T-helper 17 cell (primary cell): ENCODE measurements at regions not wholly inside any gene's neighbourhood (a gene's known extent, or its start where the extent isn't known, plus 50 kb on each side); places are given as distances from the start of the nearest gene placed in this dataset.
"Not testable (repeated sequence)": the region's sequence is repeated elsewhere in the genome, so short reads cannot be mapped to it uniquely, and the experiment has no call there.

ENCODE experiments used
- ATAC-seq: fragments of 150-1000 bp; cut with Tn5 transposase; 2 replicates; pipeline ENCODE4 v1.10.0; 2021; ENCODE audit warnings: mild to moderate bottlenecking, moderate library complexity
- DNase-seq, 3 donors: peaks; one replicate each; pipeline versions ENCODE4 v3.0.0 to v3.0.0-alpha.2; 2020 to 2021
- H3K9me3 ChIP-seq: one replicate; pipeline ENCODE4 v1.7.0; 2013; ENCODE audit warnings: low read length, mild to moderate bottlenecking; ENCODE audit not compliant: control insufficient read depth, poor library complexity, severe bottlenecking
- H3K27ac Mint-ChIP-seq: one replicate; pipeline ENCODE4 v1.8.0; 2022; ENCODE audit warnings: mild to moderate bottlenecking, moderate library complexity, mixed read lengths
- H3K27me3 Mint-ChIP-seq: one replicate; pipeline ENCODE4 v1.8.0; 2022; ENCODE audit warnings: mixed read lengths
- H3K36me3 Mint-ChIP-seq: one replicate; pipeline ENCODE4 v1.8.0; 2022; ENCODE audit warnings: low read depth, mixed read lengths
- H3K4me1 Mint-ChIP-seq: one replicate; pipeline ENCODE4 v1.8.0; 2022; ENCODE audit warnings: mild to moderate bottlenecking, mixed read lengths
- H3K4me3 Mint-ChIP-seq: one replicate; pipeline ENCODE4 v1.8.0; 2022; ENCODE audit warnings: mild to moderate bottlenecking, moderate library complexity, mixed read lengths

DNA sequence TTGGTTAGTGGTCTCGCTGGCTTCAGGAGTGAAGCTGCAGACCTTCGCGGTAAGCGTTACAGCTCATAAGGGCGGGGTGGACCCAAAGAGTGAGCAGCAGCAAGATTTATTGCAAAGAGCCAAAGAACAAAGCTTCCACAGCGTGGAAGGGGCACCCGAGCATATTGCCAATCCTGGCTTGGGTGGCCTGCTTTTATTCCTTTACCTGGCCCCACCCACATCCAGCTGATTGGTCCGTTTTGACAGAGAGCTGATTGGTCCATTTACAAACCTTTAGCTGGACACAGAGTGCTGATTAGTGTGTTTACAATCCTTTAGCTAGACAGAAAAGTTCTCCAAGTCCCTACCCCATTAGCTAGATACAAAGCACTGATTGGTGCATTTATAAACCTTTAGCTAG, 69.0 kb upstream of the TOPAZ1 start:
- H3K4me1 Mint-ChIP-seq, H3K36me3 Mint-ChIP-seq, DNase-seq, H3K4me3 Mint-ChIP-seq, ATAC-seq, H3K27ac Mint-ChIP-seq, H3K9me3 ChIP-seq: not testable (repeated sequence)
- H3K27me3 Mint-ChIP-seq: peaks cover 40% of the 10 kb centered on the region

DNA sequence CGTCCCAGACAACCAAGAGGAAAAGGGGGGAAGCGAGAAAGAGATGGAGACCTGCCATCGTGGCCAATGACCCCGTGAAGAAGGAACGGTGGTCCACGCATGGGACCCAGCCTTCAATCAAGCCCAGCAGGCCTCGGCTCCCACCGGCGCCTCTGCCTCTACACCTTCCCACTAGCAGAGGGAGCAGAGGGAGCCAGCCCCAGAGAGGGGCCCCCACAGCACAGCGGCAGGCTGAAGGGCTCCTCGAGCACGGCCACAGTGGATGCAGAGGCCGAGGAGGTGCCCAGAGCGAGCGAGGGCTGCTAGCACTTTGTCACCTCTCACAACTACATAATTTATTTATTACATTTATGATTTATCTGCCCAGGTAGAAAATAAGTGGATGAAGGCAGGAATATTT, 68.4 kb upstream of the TOPAZ1 start:
- H3K27ac Mint-ChIP-seq: no peak overlapping the region
- ATAC-seq (no peak), DNase-seq (no peak)
- no peaks in the 10 kb centered on the region for H3K9me3 ChIP-seq
- no peak overlapping the region for H3K4me3 Mint-ChIP-seq
- H3K27me3 Mint-ChIP-seq: peaks cover 46% of the 10 kb centered on the region
- H3K4me1 Mint-ChIP-seq: no peaks in the 10 kb centered on the region
- H3K36me3 Mint-ChIP-seq: no peaks in the 10 kb centered on the region

DNA sequence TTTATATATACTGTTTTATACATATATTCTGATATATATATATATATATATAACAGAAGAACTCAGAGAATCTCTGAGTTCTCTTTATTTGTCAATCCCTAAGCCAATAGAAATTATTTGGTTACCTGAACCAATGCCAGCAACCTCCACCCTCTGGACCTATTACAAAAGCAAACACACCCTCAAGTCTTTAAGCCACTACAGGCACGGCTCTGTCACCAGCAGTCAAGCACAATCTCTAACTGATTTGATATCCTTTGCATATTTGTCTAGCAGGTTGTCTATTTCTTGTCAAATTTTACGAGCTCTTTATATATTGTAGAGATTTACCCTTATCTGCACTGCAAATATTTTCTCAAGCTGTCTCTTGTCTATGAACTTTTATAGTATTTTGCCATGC, 66.6 kb upstream of the TOPAZ1 start:
- H3K27ac Mint-ChIP-seq: no peak overlapping the region
- no peak for ATAC-seq

DNA sequence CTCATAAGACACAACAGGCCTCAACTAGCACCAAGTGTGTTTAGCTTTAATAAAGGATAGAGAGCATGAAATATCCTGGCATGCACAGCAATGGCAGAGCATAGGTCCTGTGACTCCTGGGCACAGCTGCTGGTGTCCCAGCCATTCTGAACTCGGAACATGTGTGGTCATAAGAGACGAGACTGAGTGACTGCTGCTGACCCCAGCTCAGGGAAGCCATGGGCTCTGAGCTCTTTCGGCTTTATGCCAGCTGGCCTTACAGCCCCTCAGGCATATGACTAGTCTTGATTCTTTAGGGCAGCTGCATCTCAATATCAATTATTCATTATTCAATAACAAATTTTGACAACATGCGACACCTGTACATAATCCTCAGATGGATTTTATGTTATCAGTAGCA, 62.4 kb upstream of the TOPAZ1 start:
- Mint-ChIP-seq H3K4me3 (no peak overlapping the region), H3K4me1 (no peaks in the 10 kb centered on the region), H3K27me3 (peaks cover 59% of the 10 kb centered on the region), H3K27ac (no peak overlapping the region), H3K36me3 (peaks cover 2% of the 10 kb centered on the region)
- no peak for DNase-seq
- ATAC-seq: no peak
- H3K9me3 ChIP-seq: no peaks in the 10 kb centered on the region

More for the DNA sequence above, 66.6 kb upstream of the TOPAZ1 start:
- Mint-ChIP-seq H3K4me3 (no peak overlapping the region), H3K4me1 (no peaks in the 10 kb centered on the region), H3K27me3 (peaks cover 47% of the 10 kb centered on the region), H3K36me3 (no peaks in the 10 kb centered on the region)
- no peak for DNase-seq
- no peaks in the 10 kb centered on the region for H3K9me3 ChIP-seq

DNA sequence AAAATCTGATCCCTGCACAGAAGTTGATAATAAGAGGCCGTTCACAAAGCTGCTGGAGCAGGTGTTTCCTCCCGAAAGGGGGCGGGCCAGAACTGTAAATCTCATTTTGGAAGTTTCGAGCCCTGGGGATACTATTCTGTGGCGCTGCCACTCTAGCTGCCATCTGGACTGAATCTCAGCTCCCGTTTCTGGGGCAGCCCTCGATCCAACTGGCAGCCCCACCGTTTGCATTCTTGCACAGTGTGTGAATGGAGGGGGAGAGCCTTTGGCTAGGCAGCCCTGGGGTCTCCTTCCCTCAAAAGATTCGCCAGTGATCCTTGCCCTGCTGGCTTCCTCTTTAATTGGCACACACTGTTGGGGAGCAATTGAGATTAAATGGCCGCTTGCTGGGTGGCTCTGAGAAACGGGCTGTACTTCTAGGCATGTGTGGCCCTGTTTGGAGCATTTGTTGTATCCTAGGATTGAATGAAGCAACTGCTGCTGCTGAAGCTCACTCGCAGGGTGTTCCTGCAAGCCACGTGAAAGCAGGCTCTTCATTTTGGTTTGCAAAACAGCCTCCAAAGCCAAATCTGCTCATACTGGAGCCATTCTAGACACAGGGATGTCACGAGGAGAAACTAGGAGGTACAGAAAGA, 57.2 kb upstream of the TOPAZ1 start:
- H3K27ac Mint-ChIP-seq: no peak overlapping the region
- no peaks in the 10 kb centered on the region for H3K9me3 ChIP-seq
- ATAC-seq: no peak
- no peak overlapping the region for H3K4me3 Mint-ChIP-seq
- no peaks in the 10 kb centered on the region for H3K4me1 Mint-ChIP-seq
- DNase-seq: no peak
- peaks cover 73% of the 10 kb centered on the region for H3K27me3 Mint-ChIP-seq
- H3K36me3 Mint-ChIP-seq: peaks cover 2% of the 10 kb centered on the region

DNA sequence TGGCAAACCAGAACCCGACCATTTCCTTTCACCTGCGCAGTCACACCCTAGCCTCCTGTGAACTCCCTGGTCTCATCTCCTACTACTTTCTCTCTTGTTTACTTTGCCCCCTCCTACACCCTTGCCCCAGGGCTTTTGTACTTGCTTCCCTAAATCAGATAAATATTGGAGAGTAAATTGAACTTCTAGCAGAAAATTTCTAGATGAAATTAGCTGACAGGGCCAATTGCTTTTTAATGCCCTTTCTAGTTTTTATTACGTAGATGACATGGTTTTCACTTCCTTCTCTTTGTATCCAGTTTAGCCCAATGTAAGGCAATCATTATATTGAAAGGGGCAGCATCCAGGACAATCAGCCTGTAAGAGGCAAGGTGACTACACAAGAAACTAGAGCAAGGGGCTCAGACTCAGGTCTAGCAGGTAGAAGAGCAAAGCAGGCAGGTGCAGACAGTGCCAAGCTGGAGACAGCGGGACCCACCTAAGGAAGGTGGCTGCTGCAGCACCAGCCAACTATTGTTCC, 56.2 kb upstream of the TOPAZ1 start:
- DNase-seq (no peak), ATAC-seq (no peak)
- no peak overlapping the region for H3K4me3 Mint-ChIP-seq
- no peak overlapping the region for H3K27ac Mint-ChIP-seq
- H3K36me3 Mint-ChIP-seq: peaks cover 2% of the 10 kb centered on the region
- H3K4me1 Mint-ChIP-seq: no peaks in the 10 kb centered on the region
- peaks cover 70% of the 10 kb centered on the region for H3K27me3 Mint-ChIP-seq
- no peaks in the 10 kb centered on the region for H3K9me3 ChIP-seq

DNA sequence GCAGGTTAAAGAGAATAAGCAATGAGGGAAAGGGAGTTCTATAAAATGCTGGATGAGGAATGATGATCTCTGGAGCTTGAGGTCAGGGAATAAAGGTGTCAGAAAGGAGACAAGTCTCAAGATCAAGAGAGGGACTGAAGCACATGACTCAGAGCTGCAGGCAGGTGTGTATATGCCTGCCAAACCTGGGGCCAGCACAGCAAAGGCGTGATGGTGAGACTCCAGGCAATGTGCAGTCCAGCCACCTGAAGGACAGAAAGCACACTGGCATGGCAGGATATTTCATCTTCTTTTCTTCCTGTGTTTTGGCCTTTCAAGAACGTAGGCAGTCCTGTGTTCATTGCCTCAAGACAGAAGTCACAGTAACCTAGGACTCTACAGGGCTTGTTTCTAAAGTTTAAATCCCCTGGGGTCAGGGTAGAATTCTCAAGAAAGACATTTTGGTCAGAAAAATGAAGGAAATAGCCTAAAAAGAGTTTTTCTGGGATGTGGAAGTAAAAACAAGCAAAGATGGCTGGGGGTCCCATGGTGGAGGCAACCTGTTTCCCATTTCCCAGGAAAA, 55.5 kb upstream of the TOPAZ1 start:
- peaks cover 2% of the 10 kb centered on the region for H3K36me3 Mint-ChIP-seq
- no peak overlapping the region for H3K4me3 Mint-ChIP-seq
- ATAC-seq: no peak
- no peak for DNase-seq
- no peaks in the 10 kb centered on the region for H3K9me3 ChIP-seq
- peaks cover 67% of the 10 kb centered on the region for H3K27me3 Mint-ChIP-seq
- no peak overlapping the region for H3K27ac Mint-ChIP-seq
- H3K4me1 Mint-ChIP-seq: no peaks in the 10 kb centered on the region

DNA sequence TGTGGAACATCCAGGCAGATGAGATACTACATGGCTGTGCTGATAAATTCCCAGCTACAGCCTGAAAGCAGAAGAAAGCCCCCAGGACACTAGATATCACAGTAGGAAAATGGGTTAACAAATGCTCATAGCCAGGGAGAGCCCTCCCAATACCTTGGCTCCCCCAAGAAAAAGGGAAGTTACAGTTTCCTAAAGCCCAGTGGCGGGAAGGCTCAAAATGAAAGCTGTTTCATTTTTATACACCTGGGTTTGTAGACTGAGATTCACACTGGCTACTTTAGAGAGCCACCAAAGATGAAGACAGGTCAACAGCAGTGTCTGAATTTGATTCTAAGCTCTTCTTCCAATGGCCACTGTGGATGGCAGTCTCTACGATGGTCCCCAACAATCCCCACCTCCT, 55.0 kb upstream of the TOPAZ1 start:
- DNase-seq: no peak
- H3K9me3 ChIP-seq: no peaks in the 10 kb centered on the region
- no peak for ATAC-seq
- Mint-ChIP-seq H3K4me1 (no peaks in the 10 kb centered on the region), H3K4me3 (no peak overlapping the region), H3K27me3 (peaks cover 62% of the 10 kb centered on the region), H3K27ac (no peak overlapping the region), H3K36me3 (peaks cover 2% of the 10 kb centered on the region)
